Kasumi-1 (cell line): ENCODE measurements at regions not wholly inside any gene's neighbourhood (a gene's known extent, or its start where the extent isn't known, plus 50 kb on each side); places are given as distances from the start of the nearest gene placed in this dataset.
A peak's percentile ranks its signal among the peaks of the same experiment; 100 is the strongest.

Experiments
- DNase-seq, 2 experiments: peaks; one replicate each; lab custom pipeline; 2025; lab: John Stamatoyannopoulos, UW

GRCh38 chr12:107891967-107892366 is 117.5 kb downstream of the ASCL4 start:
- no peak for DNase-seq

GRCh38 chr12:107894589-107894988 is 120.1 kb downstream of the ASCL4 start:
- no peak for DNase-seq

GRCh38 chr12:107895966-107896365 is 121.5 kb downstream of the ASCL4 start:
- no peak for DNase-seq

- no peak for DNase-seq
These were observed 126.1 kb downstream of the ASCL4 start for GRCh38 chr12:107900588-107900987.

GRCh38 chr12:107903341-107904061 is 129.0 kb downstream of the ASCL4 start:
- DNase-seq = no peak

- no peak for DNase-seq
These were observed 132.2 kb downstream of the ASCL4 start for GRCh38 chr12:107906707-107907106.

GRCh38 chr12:107912421-107913004 is 138.0 kb downstream of the ASCL4 start:
- DNase-seq = no peak

- DNase-seq = no peak
These were observed 140.0 kb downstream of the ASCL4 start for GRCh38 chr12:107914460-107914977.

GRCh38 chr12:107917912-107918800 is 143.7 kb downstream of the ASCL4 start:
- peak; percentile 12 to 25 for DNase-seq

GRCh38 chr12:107921062-107921461 is 146.6 kb downstream of the ASCL4 start:
- no peak for DNase-seq

- no peak for DNase-seq
These were observed 150.6 kb downstream of the ASCL4 start for GRCh38 chr12:107925125-107925524.

GRCh38 chr12:107929436-107929835 is 154.9 kb downstream of the ASCL4 start:
- DNase-seq = peak in 1 of 2 experiments; percentile 5

GRCh38 chr12:107931761-107932160 is 157.3 kb downstream of the ASCL4 start:
- no peak for DNase-seq

- no peak for DNase-seq
These were observed 163.9 kb downstream of the ASCL4 start for GRCh38 chr12:107938446-107938845.

- no peak for DNase-seq
These were observed 174.0 kb downstream of the ASCL4 start for GRCh38 chr12:107948391-107948945.

GRCh38 chr12:107951024-107951423 is 176.5 kb downstream of the ASCL4 start:
- no peak for DNase-seq

GRCh38 chr12:107955966-107956643 is 173.0 kb upstream of the WSCD2 start:
- DNase-seq = no peak

GRCh38 chr12:107957459-107957858 is 171.6 kb upstream of the WSCD2 start:
- no peak for DNase-seq

GRCh38 chr12:107963635-107964034 is 165.5 kb upstream of the WSCD2 start:
- DNase-seq = no peak

GRCh38 chr12:107967170-107967569 is 161.9 kb upstream of the WSCD2 start:
- no peak for DNase-seq

- no peak for DNase-seq
These were observed 155.1 kb upstream of the WSCD2 start for GRCh38 chr12:107973950-107974349.

- no peak for DNase-seq
These were observed 152.8 kb upstream of the WSCD2 start for GRCh38 chr12:107976331-107976730.
